Sciatic nerve (tissue), 2 donors: ENCODE measurements at regions not wholly inside any gene's neighbourhood (a gene's known extent, or its start where the extent isn't known, plus 50 kb on each side); places are given as distances from the start of the nearest gene placed in this dataset.
"Not testable (repeated sequence)": the region's sequence is repeated elsewhere in the genome, so short reads cannot be mapped to it uniquely, and the experiment has no call there.

Experiments used
- ATAC-seq: fragments of 200-7000 bp; cut with Tn5 transposase; one replicate; pipeline ENCODE4 v1.9.1; 2020; ENCODE audit warnings: mild to moderate bottlenecking, moderate library complexity
- DNase-seq: peaks from one replicate; pipeline ENCODE4 v3.0.0-alpha.2; 2020; ENCODE audit warnings: low spot score
- intact Hi-C: fragments of 100-400 bp; cut with DNase I; formaldehyde crosslinking; loops from one replicate; pipeline ENCODE4 v1.14.2; 2022
- donor health status: DM: no; HTN: no; CAD: no.
- donor health status: DM: no; HTN: no; CAD: no.

- no peak for ATAC-seq
- no peak for DNase-seq
- intact Hi-C loops, result no loop called here
Measured at GRCh38 chr20:10109641-10110040, 74.9 kb downstream of the ANKEF1 start.

- intact Hi-C loops, result no loop called here
- no peak for DNase-seq
- no peak for ATAC-seq
Measured at GRCh38 chr20:10110151-10110550, 75.4 kb downstream of the ANKEF1 start.

- intact Hi-C loops, result no loop called here
- DNase-seq (no peak), ATAC-seq (no peak)
Measured at GRCh38 chr20:10111139-10111958, 76.6 kb downstream of the ANKEF1 start.

GRCh38 chr20:10111959-10112250 is 77.1 kb downstream of the ANKEF1 start:
- intact Hi-C loops, result no loop called here
- ATAC-seq, result no peak
- DNase-seq, result no peak

GRCh38 chr20:10113746-10114145 is 79.0 kb downstream of the ANKEF1 start:
- intact Hi-C loops, result no loop called here
- no peak for ATAC-seq
- no peak for DNase-seq

- ATAC-seq, result no peak
Measured at GRCh38 chr20:10114598-10114997, 79.8 kb downstream of the ANKEF1 start.

GRCh38 chr20:10115021-10115420 is 80.2 kb downstream of the ANKEF1 start:
- ATAC-seq (no peak), DNase-seq (no peak)
- intact Hi-C loops, result no loop called here

More at GRCh38 chr20:10114598-10114997, 79.8 kb downstream of the ANKEF1 start:
- intact Hi-C loops, result no loop called here
- no peak for DNase-seq

GRCh38 chr20:10119336-10119735 is 84.5 kb downstream of the ANKEF1 start:
- DNase-seq, result no peak
- no peak for ATAC-seq
- intact Hi-C loops, result no loop called here

GRCh38 chr20:10124883-10125282 is 90.1 kb downstream of the ANKEF1 start:
- ATAC-seq, DNase-seq, intact Hi-C loops: not testable (repeated sequence)

GRCh38 chr20:10125757-10126156 is 91.0 kb downstream of the ANKEF1 start:
- ATAC-seq (no peak), DNase-seq (no peak)
- intact Hi-C loops, result no loop called here

GRCh38 chr20:10129749-10130148 is 88.9 kb upstream of the SNAP25 start:
- DNase-seq (no peak), ATAC-seq (no peak)
- intact Hi-C loops, result no loop called here

GRCh38 chr20:10131732-10132345 is 86.8 kb upstream of the SNAP25 start:
- ATAC-seq (peak; percentile 42), DNase-seq (no peak)
- intact Hi-C loops, result no loop called here

- ATAC-seq (no peak), DNase-seq (no peak)
- intact Hi-C loops, result no loop called here
Measured at GRCh38 chr20:10132387-10132786, 86.2 kb upstream of the SNAP25 start.

- DNase-seq, result no peak
- intact Hi-C loops, result no loop called here
- ATAC-seq, result no peak
Measured at GRCh38 chr20:10133532-10133931, 85.1 kb upstream of the SNAP25 start.

GRCh38 chr20:10134176-10134575 is 84.5 kb upstream of the SNAP25 start:
- intact Hi-C loops, result no loop called here
- ATAC-seq (no peak), DNase-seq (no peak)

- intact Hi-C loops, result no loop called here
- DNase-seq (no peak), ATAC-seq (no peak)
Measured at GRCh38 chr20:10135438-10135837, 83.2 kb upstream of the SNAP25 start.

GRCh38 chr20:10137032-10137431 is 81.6 kb upstream of the SNAP25 start:
- no peak for ATAC-seq
- DNase-seq, result no peak
- intact Hi-C loops, result no loop called here

GRCh38 chr20:10137533-10137932 is 81.1 kb upstream of the SNAP25 start:
- no peak for ATAC-seq
- DNase-seq, result no peak
- intact Hi-C loops, result no loop called here

- intact Hi-C loops, result no loop called here
- ATAC-seq (no peak), DNase-seq (no peak)
Measured at GRCh38 chr20:10157549-10157948, 61.1 kb upstream of the SNAP25 start.

- ATAC-seq (no peak), DNase-seq (no peak)
- intact Hi-C loops, result no loop called here
Measured at GRCh38 chr20:10167040-10167439, 51.6 kb upstream of the SNAP25 start.

- intact Hi-C loops, result no loop called here
- no peak for DNase-seq
- ATAC-seq, result no peak
Measured at GRCh38 chr20:10167594-10167993, 51.0 kb upstream of the SNAP25 start.
